WI38 (cell line): ENCODE measurements at regions not wholly inside any gene's neighbourhood (a gene's known extent, or its start where the extent isn't known, plus 50 kb on each side); places are given as distances from the start of the nearest gene placed in this dataset.

ENCODE experiments used
- H3K4me3 ChIP-seq: 2 replicates; pipeline ENCODE4 v1.5.1; 2011; ENCODE audit warnings: low read depth, mild to moderate bottlenecking, control low read depth, low read length
- CTCF ChIP-seq: IDR thresholded peaks from 2 replicates; pipeline ENCODE4 v1.5.1; 2012; ENCODE audit warnings: low read depth, mild to moderate bottlenecking, control low read depth, low read length

GRCh38 chr14:96660667-96661066 is 136.5 kb upstream of the VRK1 start:
- H3K4me3 ChIP-seq, result no peak overlapping the region
- no peak for TF ChIP-seq CTCF

GRCh38 chr14:96661244-96661969 is 135.8 kb upstream of the VRK1 start:
- no peak overlapping the region for H3K4me3 ChIP-seq
- no peak for TF ChIP-seq CTCF

GRCh38 chr14:96662116-96662970 is 134.8 kb upstream of the VRK1 start:
- H3K4me3 ChIP-seq, result no peak overlapping the region
- no peak for TF ChIP-seq CTCF

GRCh38 chr14:96663076-96663475 is 134.1 kb upstream of the VRK1 start:
- no peak overlapping the region for H3K4me3 ChIP-seq
- no peak for TF ChIP-seq CTCF

- TF ChIP-seq CTCF, result no peak
- no peak overlapping the region for H3K4me3 ChIP-seq
Observed at GRCh38 chr14:96663491-96664067, 133.6 kb upstream of the VRK1 start.

- H3K4me3 ChIP-seq, result no peak overlapping the region
- TF ChIP-seq CTCF, result no peak
Observed at GRCh38 chr14:96666088-96666487, 131.1 kb upstream of the VRK1 start.

- TF ChIP-seq CTCF, result no peak
Observed at GRCh38 chr14:96670391-96670790, 126.8 kb upstream of the VRK1 start.

More at GRCh38 chr14:96670391-96670790, 126.8 kb upstream of the VRK1 start:
- H3K4me3 ChIP-seq, result no peak overlapping the region
